GM18520 (cell line): ENCODE measurements at regions not wholly inside any gene's neighbourhood (a gene's known extent, or its start where the extent isn't known, plus 50 kb on each side); places are given as distances from the start of the nearest gene placed in this dataset.

Source experiments
- ATAC-seq: cut with Tn5 transposase; IDR thresholded peaks from one replicate; pipeline ENCODE4 v1.9.1; 2021; ENCODE audit not compliant: unreplicated experiment

DNA sequence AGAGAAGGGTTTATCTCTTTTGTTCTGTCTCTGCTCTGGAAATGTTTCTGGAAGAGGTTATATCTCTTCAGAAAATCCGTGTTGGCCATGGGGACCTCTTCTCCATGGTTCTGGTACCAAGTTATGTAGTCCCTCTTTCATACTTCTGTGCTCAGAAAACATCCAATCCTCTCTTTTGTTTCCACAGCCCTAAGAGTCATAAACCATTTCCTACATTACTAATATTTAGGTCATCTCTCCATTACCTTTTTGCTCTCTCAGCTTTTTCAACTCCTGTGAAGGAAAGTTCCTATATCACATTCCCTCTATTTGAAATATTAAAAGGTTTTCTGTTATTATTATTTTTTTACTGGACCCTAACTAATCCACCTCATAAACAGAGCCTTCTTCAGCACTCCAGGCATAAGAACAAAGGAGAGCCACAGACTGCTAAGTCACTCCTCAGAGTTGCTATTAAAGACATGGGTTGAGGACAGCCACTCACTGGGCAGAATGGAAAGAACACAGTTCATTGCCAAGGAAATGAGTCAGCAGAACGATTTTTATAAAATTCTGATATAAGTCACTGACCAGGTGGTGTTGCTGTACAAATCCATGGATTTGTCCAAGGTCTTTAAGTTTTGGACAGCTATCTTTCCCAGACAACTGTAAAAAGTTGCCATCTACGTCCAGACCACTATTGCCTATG is 122.4 kb upstream of the NPY2R start:
- ATAC-seq: no peak

DNA sequence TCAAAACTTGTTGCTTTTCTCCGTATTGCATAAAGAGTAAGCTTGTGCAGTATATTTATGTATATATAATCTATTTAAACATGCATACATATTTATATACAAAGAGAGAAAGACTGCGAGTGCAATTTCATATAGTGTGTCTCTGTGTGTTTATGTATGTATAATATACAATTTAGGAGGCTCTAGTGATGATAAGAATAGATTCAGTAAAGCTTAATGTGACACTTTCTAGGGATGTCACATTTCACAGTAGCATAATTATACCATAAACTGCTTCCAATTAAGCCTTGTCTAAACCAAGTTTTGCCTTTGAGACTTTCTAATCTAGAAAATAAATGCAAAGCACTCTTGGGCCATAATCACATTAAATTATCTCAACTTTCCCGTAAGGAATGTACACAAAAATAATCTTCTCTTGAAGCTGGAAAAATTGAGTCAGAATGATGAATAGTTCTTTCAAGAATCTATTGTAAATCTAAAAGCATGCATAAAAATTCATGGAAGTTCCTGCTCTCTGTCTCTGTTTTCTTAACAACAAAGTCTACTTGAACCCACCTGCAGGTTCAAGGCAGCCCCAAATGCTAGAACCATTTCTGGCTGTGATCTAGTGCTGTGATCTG is 114.1 kb upstream of the NPY2R start:
- no peak for ATAC-seq

DNA sequence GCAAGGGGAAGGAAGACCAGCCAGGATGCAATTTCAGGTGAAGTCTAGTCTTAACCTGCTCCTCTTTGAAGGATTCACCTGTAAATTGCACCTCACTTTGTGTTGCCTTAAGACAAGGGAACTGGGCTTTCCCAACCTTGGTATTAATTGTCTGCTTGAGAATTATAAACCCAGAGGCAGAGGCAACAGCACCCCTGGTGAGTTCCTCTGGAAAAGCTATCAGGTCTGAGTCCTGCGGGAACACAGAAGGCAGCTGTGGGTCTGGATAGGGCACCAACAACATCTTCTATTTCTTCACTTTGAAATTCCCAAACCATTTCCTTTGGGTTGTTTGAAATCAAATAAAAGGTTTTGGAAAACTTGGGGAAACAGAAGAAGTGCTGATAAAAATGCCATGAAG is 109.2 kb upstream of the NPY2R start:
- ATAC-seq: no peak

DNA sequence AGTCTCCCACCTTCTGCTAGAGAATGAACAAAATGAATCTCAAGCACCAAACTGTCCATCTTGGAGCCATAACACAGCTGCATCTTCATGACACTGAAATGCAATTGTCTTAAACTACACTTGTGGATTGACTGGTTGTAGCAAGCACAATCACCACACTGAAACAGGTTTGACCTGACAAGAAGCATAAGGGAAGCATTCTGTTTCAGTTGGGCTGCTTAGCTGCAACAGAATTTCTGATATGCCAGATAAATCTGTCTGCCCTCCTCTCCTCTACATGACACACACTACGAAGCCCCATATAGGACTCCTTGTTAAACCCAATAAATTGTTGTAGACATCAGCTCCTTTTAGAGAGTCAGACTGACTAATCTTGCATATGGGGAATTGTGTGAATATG is 101.8 kb upstream of the NPY2R start:
- no peak for ATAC-seq

DNA sequence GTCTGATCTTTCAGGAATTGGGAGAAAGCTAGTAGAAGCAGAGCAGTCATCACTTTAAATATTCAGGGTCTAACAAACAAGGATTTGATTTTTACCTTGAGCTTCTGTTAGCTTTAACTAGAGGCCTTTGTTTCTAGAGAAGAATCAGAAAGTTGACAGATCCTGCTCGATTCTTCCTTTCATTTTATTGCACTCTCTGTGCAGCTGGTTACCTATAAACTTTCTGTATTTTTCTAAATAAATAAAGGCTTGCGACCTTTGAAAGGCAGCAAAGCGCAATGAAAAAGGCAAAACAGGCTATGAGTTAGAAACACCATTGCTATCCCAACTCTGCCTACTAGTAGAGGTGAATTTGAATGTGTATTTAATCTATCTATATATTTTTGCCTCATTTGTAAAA is 101.4 kb upstream of the NPY2R start:
- no peak for ATAC-seq

DNA sequence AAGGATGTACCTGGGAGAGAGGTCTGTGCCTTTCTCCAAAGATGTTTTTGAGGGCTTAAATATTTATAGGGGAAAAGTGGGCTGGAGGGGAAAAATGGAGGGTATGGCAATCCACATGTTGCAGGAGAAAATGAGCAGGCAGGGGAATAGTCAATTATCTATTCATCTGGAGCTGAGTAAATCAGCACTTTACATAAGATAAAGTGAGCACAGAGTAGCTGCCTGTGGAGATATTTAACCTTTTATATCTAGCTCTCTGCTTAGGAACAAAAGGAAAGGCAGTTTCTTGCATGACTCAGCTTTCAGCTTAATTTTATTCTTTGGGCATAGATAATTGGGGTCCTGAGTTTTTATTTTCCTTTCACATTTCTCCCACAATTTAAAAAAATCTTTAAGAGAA is 93.6 kb upstream of the NPY2R start:
- ATAC-seq: no peak

DNA sequence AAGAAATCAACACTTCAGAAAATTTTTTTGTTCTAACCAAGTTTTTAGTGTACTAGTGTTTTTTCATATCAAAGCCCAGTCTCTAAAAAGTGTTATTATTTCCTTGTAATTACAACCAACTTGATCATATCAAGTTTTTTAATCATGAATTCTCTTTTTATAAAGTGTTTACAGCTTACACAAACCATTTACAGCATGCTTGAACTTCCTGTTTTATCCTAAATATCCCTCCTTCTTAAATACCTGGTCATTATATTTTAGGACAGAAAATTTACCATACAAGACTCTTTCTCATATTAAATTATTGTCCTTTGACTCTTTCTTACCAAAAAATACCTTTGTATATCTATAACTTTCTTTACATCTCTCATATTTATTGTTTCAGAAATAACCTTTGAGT is 89.4 kb upstream of the NPY2R start:
- ATAC-seq: no peak

DNA sequence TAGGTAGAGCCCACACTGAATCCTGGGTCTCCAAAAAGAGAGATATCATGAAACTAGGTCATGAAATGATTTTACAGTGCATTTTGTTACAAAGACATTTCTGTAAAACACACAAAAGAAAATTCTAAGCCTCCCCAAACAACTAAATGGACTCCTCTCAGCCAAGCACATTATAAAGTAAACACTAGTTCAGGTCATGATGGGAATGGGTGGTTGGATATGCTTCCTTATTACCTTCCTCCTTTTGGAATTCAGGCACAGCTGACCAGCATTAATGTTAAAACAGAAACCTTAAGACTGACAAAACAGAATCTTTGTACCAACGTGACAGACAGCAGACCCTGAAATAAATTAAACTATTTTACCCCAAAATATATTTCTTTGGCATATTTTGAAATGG is 87.9 kb upstream of the NPY2R start:
- no peak for ATAC-seq

DNA sequence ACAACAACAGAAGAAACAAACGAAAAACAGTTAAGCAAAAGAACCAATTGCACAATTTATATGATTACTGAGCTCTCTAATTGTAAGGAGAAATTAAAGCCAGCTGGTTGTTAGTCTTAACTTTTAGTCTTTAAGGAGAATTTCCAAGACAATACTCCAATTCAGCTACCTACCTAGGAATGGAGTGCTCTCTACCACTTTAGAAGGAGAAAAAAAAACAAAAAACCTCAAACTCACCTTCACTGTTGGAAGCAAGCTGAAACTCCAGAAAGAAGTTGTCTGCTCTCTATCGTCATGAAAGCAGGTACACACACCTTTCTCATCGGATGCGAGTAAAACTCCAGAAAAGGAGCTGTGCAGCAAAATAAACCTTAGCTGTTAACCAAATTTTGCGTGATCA is 86.1 kb upstream of the NPY2R start:
- ATAC-seq: no peak

DNA sequence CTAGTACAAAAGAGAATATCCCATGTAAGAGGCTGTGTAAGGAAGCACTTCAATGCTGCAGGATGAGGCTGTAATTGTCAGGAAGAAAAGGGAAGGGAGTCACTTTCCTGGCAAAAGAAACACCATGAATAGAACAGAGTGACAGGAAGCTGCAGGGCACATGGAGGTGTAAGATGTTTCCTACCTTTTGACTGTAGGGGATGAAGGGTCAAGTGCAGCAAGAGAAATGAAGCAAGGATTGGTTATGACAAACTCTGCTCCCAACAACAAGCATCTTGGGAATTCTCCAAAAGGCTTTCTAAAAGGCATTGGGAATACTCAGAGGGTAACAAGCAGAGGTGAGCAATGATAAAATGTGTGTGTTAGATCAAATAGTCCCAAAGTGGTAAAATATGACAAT is 74.3 kb upstream of the NPY2R start:
- no peak for ATAC-seq

DNA sequence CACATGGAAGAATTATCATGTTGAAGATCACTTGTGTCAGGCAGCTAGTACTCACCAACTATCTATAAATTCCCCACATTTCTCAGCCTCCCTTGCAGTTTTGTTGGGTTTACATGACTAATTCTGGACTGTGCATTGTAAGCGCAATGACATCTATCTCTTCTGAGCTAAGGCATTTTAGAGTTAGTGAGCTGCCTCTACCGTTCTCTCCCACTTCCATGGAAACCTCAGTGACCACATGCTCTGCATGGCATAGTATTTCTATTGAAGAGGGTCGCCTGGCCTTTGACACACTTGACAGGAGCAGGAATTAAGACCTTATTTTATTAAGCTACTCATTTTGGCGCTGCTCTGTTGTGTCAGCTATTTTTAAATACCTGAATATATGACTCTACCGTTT is 67.5 kb upstream of the NPY2R start:
- ATAC-seq: no peak

DNA sequence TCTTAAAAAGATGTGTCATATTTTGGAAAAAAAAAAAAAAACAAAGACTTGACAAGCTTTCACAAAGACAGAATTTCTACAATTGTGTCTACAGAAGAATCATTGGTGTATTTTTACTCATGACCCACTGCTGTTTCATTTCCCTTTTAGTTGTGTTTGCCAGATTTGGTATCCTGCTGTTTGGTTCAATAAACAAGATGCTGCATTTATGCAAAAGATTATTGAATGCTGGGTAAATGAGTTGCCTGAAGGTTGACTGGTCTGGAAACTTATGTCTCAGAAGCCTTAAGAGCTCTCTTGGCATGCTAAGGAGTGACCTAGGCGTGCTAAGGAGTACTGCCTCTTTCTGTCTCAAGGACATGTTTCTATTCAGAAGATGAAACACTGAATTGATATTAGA is 64.9 kb upstream of the NPY2R start:
- no peak for ATAC-seq
